ENCODE measurements at regions not wholly inside any gene's neighbourhood (a gene's known extent, or its start where the extent isn't known, plus 50 kb on each side); places are given as distances from the start of the nearest gene placed in this dataset.

GRCh38 chr13:70222926-70223325 is 114.7 kb upstream of the KLHL1 start (continued):
- TF ChIP-seq, protein P1, sequence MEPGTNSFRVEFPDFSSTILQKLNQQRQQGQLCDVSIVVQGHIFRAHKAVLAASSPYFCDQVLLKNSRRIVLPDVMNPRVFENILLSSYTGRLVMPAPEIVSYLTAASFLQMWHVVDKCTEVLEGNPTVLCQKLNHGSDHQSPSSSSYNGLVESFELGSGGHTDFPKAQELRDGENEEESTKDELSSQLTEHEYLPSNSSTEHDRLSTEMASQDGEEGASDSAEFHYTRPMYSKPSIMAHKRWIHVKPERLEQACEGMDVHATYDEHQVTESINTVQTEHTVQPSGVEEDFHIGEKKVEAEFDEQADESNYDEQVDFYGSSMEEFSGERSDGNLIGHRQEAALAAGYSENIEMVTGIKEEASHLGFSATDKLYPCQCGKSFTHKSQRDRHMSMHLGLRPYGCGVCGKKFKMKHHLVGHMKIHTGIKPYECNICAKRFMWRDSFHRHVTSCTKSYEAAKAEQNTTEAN (CRISPR knock-in tag; conservative IDR thresholded peaks at IDR 0.05), result no peak

GRCh38 chr13:70218618-70219017 is 110.4 kb upstream of the KLHL1 start:
- Histone ChIP-seq H3K79me2 (ENCODE audit: insufficient read depth, low read length) (no peaks in the 10 kb centered on the region), H3K4me1 (ENCODE audit: insufficient read depth, low read length) (no peaks in the 10 kb centered on the region), H3K9me3 (ENCODE audit: low read length) (no peaks in the 10 kb centered on the region), H3K4me3 (replicated peaks in 1 of 3; ENCODE audit: insufficient read depth in 1 of 3, low read depth in 2 of 3, low read length in 3 of 3) (no peak overlapping the region), H3K9ac (ENCODE audit: insufficient read depth, low read depth, low read length) (no peak overlapping the region), H3K4me2 (ENCODE audit: low read depth, low read length) (no peak overlapping the region), H3K27ac (ENCODE audit: extremely low read length, insufficient read depth, low read length) (no peak overlapping the region), H3K27me3 (ENCODE audit: control insufficient read depth in 1 of 2, insufficient read depth in 2 of 2, low read length in 2 of 2) (no peaks in the 10 kb centered on the region), H3K36me3 (replicated peaks in 1 of 2; ENCODE audit: control insufficient read depth in 1 of 2, insufficient read depth in 2 of 2, low read length in 2 of 2) (no peaks in the 10 kb centered on the region), H2AFZ (ENCODE audit: low read length) (no peak overlapping the region), H4K20me1 (ENCODE audit: insufficient read depth, low read length) (no peaks in the 10 kb centered on the region)
- POLR2A ChIA-PET, result no interaction called here
- BruUV-seq (replicated peaks), result no TSS peak
- TF ChIP-seq ZNF253 (CRISPR knock-in tag; IDR thresholded peaks at IDR 0.05; ENCODE audit: borderline replicate concordance) (no peak), MXD4 (CRISPR knock-in tag; IDR thresholded peaks at IDR 0.05) (no peak), ATF7 (IDR thresholded peaks at IDR 0.05) (peak; percentile 71), ATF7 (CRISPR knock-in tag; IDR thresholded peaks at IDR 0.05) (no peak), SNRNP70 (IDR thresholded peaks at IDR 0.05; ENCODE audit: low read depth, low read length) (no peak), MNT (IDR thresholded peaks at IDR 0.05) (no peak), CREB1 (IDR thresholded peaks at IDR 0.05) (peak; percentile 71), CREB1 (CRISPR knock-in tag; IDR thresholded peaks at IDR 0.05) (no peak), ZNF335 (CRISPR knock-in tag; IDR thresholded peaks at IDR 0.05) (no peak)
- intact Hi-C loops (cut with micrococcal nuclease; ENCODE audit: unreplicated experiment) (no loop called here), in situ Hi-C loops (cut with HindIII; ENCODE audit: extremely low pct_ligation_motif_present, low pct_unique_long_range_greater_than_20kb) (no loop called here)
- CTCF ChIA-PET (ENCODE audit: low intra/inter-chr PET ratio, low total read pairs), result no interaction called here
- 3% methylated on average over 3 of the region's 3 CpGs for WGBS (ENCODE audit: low lambda C conversion rate)
- DNase-seq (ENCODE audit: low spot score) (no peak), FAIRE-seq (no peak), ATAC-seq (no peak)
